DOHH2 (cell line): ENCODE measurements at regions not wholly inside any gene's neighbourhood (a gene's known extent, or its start where the extent isn't known, plus 50 kb on each side); places are given as distances from the start of the nearest gene placed in this dataset.

Source experiments
- H3F3A ChIP-seq: fragments of 200-600 bp; sonication (generic), shearing (Covaris generic); 2 replicates; pipeline ENCODE4 v1.6.0; 2016; ENCODE audit warnings: antibody characterized with exemption, mild to moderate bottlenecking; ENCODE audit not compliant: control insufficient read depth, insufficient read depth
- H3K27ac ChIP-seq: fragments of 200-600 bp; sonication (generic); 2 replicates; pipeline ENCODE4 v1.5.1; 2014; ENCODE audit warnings: low read depth, mild to moderate bottlenecking, low read length, moderate library complexity
- H3K27me3 ChIP-seq: fragments of 200-600 bp; sonication (generic); 2 replicates; pipeline ENCODE4 v1.6.1; 2014; ENCODE audit warnings: mild to moderate bottlenecking, low read length, mixed read lengths; ENCODE audit not compliant: control insufficient read depth
- H3K36me3 ChIP-seq: fragments of 200-600 bp; sonication (generic); 2 replicates; pipeline ENCODE4 v1.6.1; 2014; ENCODE audit warnings: mild to moderate bottlenecking, low read length, moderate library complexity, mixed read lengths; ENCODE audit not compliant: control insufficient read depth
- H3K4me1 ChIP-seq: fragments of 200-600 bp; sonication (generic); 2 replicates; pipeline ENCODE4 v1.6.1; 2014; ENCODE audit warnings: mild to moderate bottlenecking, low read length, mixed read lengths; ENCODE audit not compliant: control insufficient read depth
- H3K4me2 ChIP-seq: fragments of 200-600 bp; sonication (generic); 2 replicates; pipeline ENCODE4 v1.6.0; 2014; ENCODE audit warnings: mild to moderate bottlenecking, low read length, moderate library complexity
- H3K4me3 ChIP-seq: fragments of 200-600 bp; sonication (generic); 2 replicates; pipeline ENCODE4 v1.5.1; 2014; ENCODE audit warnings: mild to moderate bottlenecking, low read length, mixed read lengths
- H3K79me2 ChIP-seq: fragments of 200-600 bp; sonication (generic); 2 replicates; pipeline ENCODE4 v1.6.1; 2014; ENCODE audit warnings: mild to moderate bottlenecking, low read length, mixed read lengths; ENCODE audit not compliant: control insufficient read depth
- H3K9me2 ChIP-seq: fragments of 200-600 bp; sonication (generic); replicated peaks from 2 replicates; pipeline ENCODE4 v1.6.1; 2014; ENCODE audit warnings: mild to moderate bottlenecking, low read length, mixed read lengths; ENCODE audit not compliant: control insufficient read depth
- H3K9me3 ChIP-seq: fragments of 200-600 bp; sonication (generic); 2 replicates; pipeline ENCODE4 v1.6.1; 2014; ENCODE audit warnings: antibody characterized with exemption, low read length, mixed read lengths; ENCODE audit not compliant: control insufficient read depth, insufficient read depth
- H4K20me1 ChIP-seq: fragments of 200-600 bp; sonication (generic); 2 replicates; pipeline ENCODE4 v1.6.0; 2014; ENCODE audit warnings: low read depth, mild to moderate bottlenecking, antibody characterized with exemption, low read length, moderate library complexity; ENCODE audit not compliant: control insufficient read depth, insufficient read depth
- CTCF ChIP-seq: fragments of 200-600 bp; sonication (generic); IDR thresholded peaks from one replicate; pipeline ENCODE4 v1.5.1; 2014; ENCODE audit warnings: antibody characterized with exemption, mild to moderate bottlenecking, low read depth, low read length; ENCODE audit not compliant: poor library complexity, severe bottlenecking
- EZH2phosphoT487 ChIP-seq: fragments of 200-600 bp; sonication (generic); IDR thresholded peaks from 2 replicates; pipeline ENCODE4 v1.6.1; 2017; ENCODE audit warnings: borderline replicate concordance, mild to moderate bottlenecking, antibody characterized with exemption, low read length, moderate library complexity, mixed read lengths

- no peak overlapping the region for H3K4me2 ChIP-seq
- H4K20me1 ChIP-seq: no peaks in the 10 kb centered on the region
- no peaks in the 10 kb centered on the region for H3K36me3 ChIP-seq
- TF ChIP-seq EZH2phosphoT487: no peak
- no peak for TF ChIP-seq CTCF
- H3K9me2 ChIP-seq: no peaks in the 10 kb centered on the region
- H3K9me3 ChIP-seq: no peaks in the 10 kb centered on the region
- no peaks in the 10 kb centered on the region for H3K27me3 ChIP-seq
- no peak overlapping the region for H3K4me3 ChIP-seq
- no peaks in the 10 kb centered on the region for H3K79me2 ChIP-seq
- H3F3A ChIP-seq: no peaks in the 10 kb centered on the region
- no peaks in the 10 kb centered on the region for H3K4me1 ChIP-seq
- H3K27ac ChIP-seq: no peak overlapping the region
These were observed 1030.7 kb downstream of the AACS start for GRCh38 chr12:126095748-126096510.

GRCh38 chr12:126106706-126107105 is 1041.5 kb downstream of the AACS start:
- H4K20me1 ChIP-seq: no peaks in the 10 kb centered on the region
- no peaks in the 10 kb centered on the region for H3K36me3 ChIP-seq
- no peak overlapping the region for H3K27ac ChIP-seq
- no peaks in the 10 kb centered on the region for H3K27me3 ChIP-seq
- H3K9me2 ChIP-seq: no peaks in the 10 kb centered on the region
- no peak overlapping the region for H3K4me3 ChIP-seq
- no peak for TF ChIP-seq CTCF
- H3F3A ChIP-seq: no peaks in the 10 kb centered on the region
- no peaks in the 10 kb centered on the region for H3K79me2 ChIP-seq
- no peak overlapping the region for H3K4me2 ChIP-seq
- H3K9me3 ChIP-seq: no peaks in the 10 kb centered on the region
- H3K4me1 ChIP-seq: no peaks in the 10 kb centered on the region

GRCh38 chr12:126107659-126108058 is 1042.4 kb downstream of the AACS start:
- Histone ChIP-seq H4K20me1 (no peaks in the 10 kb centered on the region), H3F3A (no peaks in the 10 kb centered on the region), H3K79me2 (no peaks in the 10 kb centered on the region), H3K27me3 (no peaks in the 10 kb centered on the region), H3K27ac (no peak overlapping the region), H3K4me3 (no peak overlapping the region), H3K9me2 (no peaks in the 10 kb centered on the region), H3K9me3 (no peaks in the 10 kb centered on the region), H3K4me2 (no peak overlapping the region), H3K4me1 (no peaks in the 10 kb centered on the region), H3K36me3 (no peaks in the 10 kb centered on the region)
- TF ChIP-seq CTCF (no peak), EZH2phosphoT487 (no peak)
